Loucy (cell line): ENCODE measurements at regions not wholly inside any gene's neighbourhood (a gene's known extent, or its start where the extent isn't known, plus 50 kb on each side); places are given as distances from the start of the nearest gene placed in this dataset.

Experiments
- H2AFZ ChIP-seq: fragments of 200-600 bp; sonication (generic); 2 replicates; pipeline ENCODE4 v1.6.0; 2016; ENCODE audit warnings: antibody characterized with exemption, mild to moderate bottlenecking, low read length, moderate library complexity
- H3F3A ChIP-seq: fragments of 200-600 bp; 2 replicates; pipeline ENCODE4 v1.6.0; 2016; ENCODE audit warnings: antibody characterized with exemption, low read depth, mild to moderate bottlenecking
- H3K27me3 ChIP-seq: fragments of 200-600 bp; sonication (generic); 2 replicates; pipeline ENCODE4 v1.6.1; 2014; ENCODE audit warnings: low read length, mild to moderate bottlenecking; ENCODE audit not compliant: insufficient read depth, poor library complexity, severe bottlenecking
- H3K36me3 ChIP-seq: fragments of 200-600 bp; sonication (generic); 2 replicates; pipeline ENCODE4 v1.6.1; 2016; ENCODE audit warnings: low read length; ENCODE audit not compliant: insufficient read depth
- H3K4me1 ChIP-seq: fragments of 200-600 bp; sonication (generic); 2 replicates; pipeline ENCODE4 v1.5.1; 2014; ENCODE audit warnings: low read length, mild to moderate bottlenecking; ENCODE audit not compliant: insufficient read depth, poor library complexity, severe bottlenecking
- H3K4me2 ChIP-seq: fragments of 200-600 bp; sonication (generic); 2 replicates; pipeline ENCODE4 v1.6.0; 2014; ENCODE audit warnings: antibody characterized with exemption, low read length, low read depth, mild to moderate bottlenecking; ENCODE audit not compliant: poor library complexity, severe bottlenecking
- H3K4me3 ChIP-seq: fragments of 200-600 bp; sonication (generic); 2 replicates; pipeline ENCODE4 v1.5.1; 2014; ENCODE audit warnings: low read length, mild to moderate bottlenecking, mixed read lengths; ENCODE audit not compliant: poor library complexity, severe bottlenecking
- H3K79me2 ChIP-seq: fragments of 200-600 bp; sonication (generic); 2 replicates; pipeline ENCODE4 v1.6.1; 2014; ENCODE audit warnings: low read length; ENCODE audit not compliant: insufficient read depth
- H3K9ac ChIP-seq: fragments of 200-600 bp; sonication (generic); 2 replicates; pipeline ENCODE4 v1.6.0; 2014; ENCODE audit warnings: mild to moderate bottlenecking, low read depth, low read length, moderate library complexity; ENCODE audit not compliant: poor library complexity, severe bottlenecking
- H3K9me2 ChIP-seq: fragments of 200-600 bp; sonication (generic); replicated peaks from 2 replicates; pipeline ENCODE4 v1.6.1; 2016; ENCODE audit warnings: low read depth, low read length, mixed read lengths
- H3K9me3 ChIP-seq: fragments of 200-600 bp; sonication (generic); 2 replicates; pipeline ENCODE4 v1.6.1; 2014; ENCODE audit warnings: mild to moderate bottlenecking, antibody characterized with exemption, low read length, low read depth; ENCODE audit not compliant: insufficient read depth
- H4K20me1 ChIP-seq: fragments of 200-600 bp; sonication (generic); 2 replicates; pipeline ENCODE4 v1.6.0; 2014; ENCODE audit warnings: antibody characterized with exemption, low read length, mild to moderate bottlenecking; ENCODE audit not compliant: insufficient read depth, poor library complexity, severe bottlenecking
- EZH2phosphoT487 ChIP-seq: fragments of 200-600 bp; IDR thresholded peaks from 2 replicates; pipeline ENCODE4 v1.6.1; 2018; ENCODE audit warnings: antibody characterized with exemption, mild to moderate bottlenecking, moderate library complexity, borderline replicate concordance
- TF ChIP-seq, protein P1 (sequence below): fragments of 200-600 bp; sonication (generic); conservative IDR thresholded peaks from 2 replicates; pipeline ENCODE4 v1.5.1; 2014; ENCODE audit warnings: mild to moderate bottlenecking, antibody characterized with exemption, low read length

- no peaks in the 10 kb centered on the region for H3K27me3 ChIP-seq
- no peaks in the 10 kb centered on the region for H4K20me1 ChIP-seq
- no peaks in the 10 kb centered on the region for H3F3A ChIP-seq
- H3K9ac ChIP-seq = no peak overlapping the region
- no peaks in the 10 kb centered on the region for H3K9me2 ChIP-seq
- no peaks in the 10 kb centered on the region for H3K9me3 ChIP-seq
- H3K4me2 ChIP-seq = no peak overlapping the region
- H3K79me2 ChIP-seq = no peaks in the 10 kb centered on the region
- H2AFZ ChIP-seq = no peak overlapping the region
- H3K4me1 ChIP-seq = no peaks in the 10 kb centered on the region
- H3K36me3 ChIP-seq = no peaks in the 10 kb centered on the region
- H3K4me3 ChIP-seq = no peak overlapping the region
- TF ChIP-seq, protein P1, sequence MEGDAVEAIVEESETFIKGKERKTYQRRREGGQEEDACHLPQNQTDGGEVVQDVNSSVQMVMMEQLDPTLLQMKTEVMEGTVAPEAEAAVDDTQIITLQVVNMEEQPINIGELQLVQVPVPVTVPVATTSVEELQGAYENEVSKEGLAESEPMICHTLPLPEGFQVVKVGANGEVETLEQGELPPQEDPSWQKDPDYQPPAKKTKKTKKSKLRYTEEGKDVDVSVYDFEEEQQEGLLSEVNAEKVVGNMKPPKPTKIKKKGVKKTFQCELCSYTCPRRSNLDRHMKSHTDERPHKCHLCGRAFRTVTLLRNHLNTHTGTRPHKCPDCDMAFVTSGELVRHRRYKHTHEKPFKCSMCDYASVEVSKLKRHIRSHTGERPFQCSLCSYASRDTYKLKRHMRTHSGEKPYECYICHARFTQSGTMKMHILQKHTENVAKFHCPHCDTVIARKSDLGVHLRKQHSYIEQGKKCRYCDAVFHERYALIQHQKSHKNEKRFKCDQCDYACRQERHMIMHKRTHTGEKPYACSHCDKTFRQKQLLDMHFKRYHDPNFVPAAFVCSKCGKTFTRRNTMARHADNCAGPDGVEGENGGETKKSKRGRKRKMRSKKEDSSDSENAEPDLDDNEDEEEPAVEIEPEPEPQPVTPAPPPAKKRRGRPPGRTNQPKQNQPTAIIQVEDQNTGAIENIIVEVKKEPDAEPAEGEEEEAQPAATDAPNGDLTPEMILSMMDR = no peak
- TF ChIP-seq EZH2phosphoT487 = no peak
Observed at GRCh38 chr12:65637150-65637549, 187.1 kb upstream of the HMGA2 start.

DNA sequence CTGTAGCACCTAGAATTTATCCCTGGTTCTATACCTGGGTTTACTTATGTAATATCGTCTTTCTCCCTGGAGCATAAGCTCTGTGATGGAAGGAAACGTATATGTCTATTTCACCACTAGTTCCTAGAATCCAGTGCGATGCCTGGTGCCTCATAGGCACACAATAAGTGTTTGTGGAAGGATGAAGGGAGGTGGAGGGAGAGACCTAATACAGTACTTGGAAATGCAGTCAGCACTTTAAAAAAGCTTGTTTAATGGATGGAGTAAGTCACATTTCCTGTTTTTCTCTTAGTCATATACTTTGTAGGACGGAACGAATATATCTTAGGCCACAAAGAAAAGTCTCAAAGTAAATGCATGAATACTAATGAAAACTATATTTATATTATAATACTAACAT is 186.5 kb upstream of the HMGA2 start:
- no peak overlapping the region for H3K9ac ChIP-seq
- H3K9me3 ChIP-seq = no peaks in the 10 kb centered on the region
- no peaks in the 10 kb centered on the region for H3K9me2 ChIP-seq
- no peak overlapping the region for H3K4me3 ChIP-seq
- H3K36me3 ChIP-seq = no peaks in the 10 kb centered on the region
- no peak for TF ChIP-seq EZH2phosphoT487
- TF ChIP-seq, protein P1 = no peak
- no peaks in the 10 kb centered on the region for H3K4me1 ChIP-seq
- no peak overlapping the region for H3K4me2 ChIP-seq
- no peaks in the 10 kb centered on the region for H3F3A ChIP-seq
- no peaks in the 10 kb centered on the region for H4K20me1 ChIP-seq
- no peaks in the 10 kb centered on the region for H3K27me3 ChIP-seq
- no peak overlapping the region for H2AFZ ChIP-seq
- H3K79me2 ChIP-seq = no peaks in the 10 kb centered on the region

- no peak overlapping the region for H3K9ac ChIP-seq
- H3K4me3 ChIP-seq = no peak overlapping the region
- no peaks in the 10 kb centered on the region for H4K20me1 ChIP-seq
- H3K36me3 ChIP-seq = no peaks in the 10 kb centered on the region
- no peaks in the 10 kb centered on the region for H3K9me2 ChIP-seq
- no peaks in the 10 kb centered on the region for H3K79me2 ChIP-seq
- no peaks in the 10 kb centered on the region for H3K9me3 ChIP-seq
- H2AFZ ChIP-seq = no peak overlapping the region
- no peak for TF ChIP-seq EZH2phosphoT487
- TF ChIP-seq, protein P1 = no peak
- H3F3A ChIP-seq = no peaks in the 10 kb centered on the region
- H3K27me3 ChIP-seq = no peaks in the 10 kb centered on the region
- no peak overlapping the region for H3K4me2 ChIP-seq
- H3K4me1 ChIP-seq = no peaks in the 10 kb centered on the region
Observed at GRCh38 chr12:65638324-65638723, 186.0 kb upstream of the HMGA2 start.
